Lung (tissue), 11 donors: ENCODE measurements at regions not wholly inside any gene's neighbourhood (a gene's known extent, or its start where the extent isn't known, plus 50 kb on each side); places are given as distances from the start of the nearest gene placed in this dataset.

ENCODE experiments used
- ATAC-seq: fragments of 200-7000 bp; cut with Tn5 transposase; one replicate; pipeline ENCODE4 v1.9.1; 2020; ENCODE audit warnings: moderate number of reproducible peaks; ENCODE audit not compliant: insufficient read depth, low FRiP score
- DNase-seq, 3 donors: peaks; one replicate each; pipeline ENCODE4 v3.0.0-alpha.2; 2013 to 2017
- H3K27ac ChIP-seq, 2 donors: one replicate each; pipeline ENCODE4 v1.5.1; 2013; ENCODE audit warnings: mild to moderate bottlenecking in 2 of 2, moderate library complexity in 2 of 2, control low read depth in 1 of 2, inconsistent platforms in 1 of 2, low read depth in 1 of 2, low read length in 1 of 2
- H3K27me3 ChIP-seq, 3 donors: one replicate each; pipeline ENCODE4 v1.5.1; 2013; ENCODE audit warnings: low read length in 2 of 3; ENCODE audit not compliant: control insufficient read depth in 3 of 3, insufficient read depth in 3 of 3
- H3K36me3 ChIP-seq, 4 donors: one replicate each; pipeline ENCODE4 v1.5.1; 2013; ENCODE audit warnings: low read length in 4 of 4, mild to moderate bottlenecking in 1 of 4, moderate library complexity in 1 of 4; ENCODE audit not compliant: control insufficient read depth in 4 of 4, insufficient read depth in 4 of 4
- H3K4me1 ChIP-seq, 5 donors: one replicate each; pipeline ENCODE4 v1.5.1; 2013; ENCODE audit warnings: low read length in 5 of 5, mild to moderate bottlenecking in 2 of 5, moderate library complexity in 1 of 5; ENCODE audit not compliant: control insufficient read depth in 5 of 5, insufficient read depth in 5 of 5
- H3K4me3 ChIP-seq: one replicate; pipeline ENCODE4 v1.5.1; 2013; ENCODE audit warnings: mild to moderate bottlenecking, control low read depth, moderate library complexity
- H3K9ac ChIP-seq, 2 donors: one replicate each; pipeline ENCODE4 v1.5.1; 2013; ENCODE audit warnings: low read length in 2 of 2, control low read depth in 1 of 2; ENCODE audit not compliant: insufficient read depth in 1 of 2
- H3K9me3 ChIP-seq, 4 donors: one replicate each; pipeline ENCODE4 v1.5.1; 2013; ENCODE audit warnings: low read length in 3 of 4, mild to moderate bottlenecking in 1 of 4, moderate library complexity in 1 of 4; ENCODE audit not compliant: control insufficient read depth in 4 of 4, insufficient read depth in 3 of 4
- CTCF ChIP-seq: IDR thresholded peaks from 2 replicates; pipeline ENCODE4 v1.5.1; 2012; ENCODE audit warnings: mild to moderate bottlenecking; ENCODE audit errors: control extremely low read depth, extremely low read depth
- WGBS, 2 donors: extraction: QIAGEN DNeasy Blood & Tissue Kit; methylation state at CpG; one replicate each; pipeline ENCODE4 v1.1.7; 2013; 5-methylcytosine and 5-hydroxymethylcytosine counted together
- donor health status: control.
- donor health status: control.
- donor health status: Bipolar disorder and iron deficiency.
- donor health status: healthy.
- donor health status: DM: yes; HTN: yes; CAD: no.

- peak overlapping the region in 1 of 2 donors; percentile 77 for H3K27ac ChIP-seq
- ATAC-seq (no peak), DNase-seq (no peak)
- H3K36me3 ChIP-seq, result no peaks in the 10 kb centered on the region
- H3K9me3 ChIP-seq, result no peaks in the 10 kb centered on the region
- peaks cover 0 to 9% (median 3%) of the 10 kb centered on the region in 5 donors for H3K4me1 ChIP-seq
- no peaks in the 10 kb centered on the region for H3K27me3 ChIP-seq
- TF ChIP-seq CTCF, result no peak
- no peak overlapping the region for H3K4me3 ChIP-seq
- no peak overlapping the region for H3K9ac ChIP-seq
- 67 to 80% methylated on average over 3 of the region's 3 CpGs for WGBS, 2 donors
These were observed 366.2 kb downstream of the NUP35 start for GRCh38 chr2:183490489-183490888.

- H3K27ac ChIP-seq, result peak overlapping the region in 1 of 2 donors; percentile 77
- peaks cover 0 to 9% (median 3%) of the 10 kb centered on the region in 5 donors for H3K4me1 ChIP-seq
- no peaks in the 10 kb centered on the region for H3K9me3 ChIP-seq
- no peak overlapping the region for H3K9ac ChIP-seq
- no peak overlapping the region for H3K4me3 ChIP-seq
- TF ChIP-seq CTCF, result no peak
- peak; percentile 49 to 76 (median 59) for DNase-seq
- 51 to 71% methylated on average over 2 of the region's 2 CpGs for WGBS, 2 donors
- ATAC-seq, result no peak
- H3K27me3 ChIP-seq, result no peaks in the 10 kb centered on the region
- no peaks in the 10 kb centered on the region for H3K36me3 ChIP-seq
These were observed 366.7 kb downstream of the NUP35 start for GRCh38 chr2:183490914-183491313.

GRCh38 chr2:183493040-183493439, 368.8 kb downstream of the NUP35 start:
- no peaks in the 10 kb centered on the region for H3K27me3 ChIP-seq
- ATAC-seq (no peak), DNase-seq (peak in 1 of 3 donors; percentile 6)
- H3K4me1 ChIP-seq, result peaks cover 0 to 9% (median 3%) of the 10 kb centered on the region in 5 donors
- no peak overlapping the region for H3K27ac ChIP-seq
- H3K9me3 ChIP-seq, result no peaks in the 10 kb centered on the region
- 68 to 80% methylated on average over 5 of the region's 5 CpGs for WGBS, 2 donors
- no peak overlapping the region for H3K4me3 ChIP-seq
- H3K9ac ChIP-seq, result no peak overlapping the region
- H3K36me3 ChIP-seq, result no peaks in the 10 kb centered on the region
- no peak for TF ChIP-seq CTCF

GRCh38 chr2:183495079-183495478, 370.8 kb downstream of the NUP35 start:
- no peak overlapping the region for H3K27ac ChIP-seq
- DNase-seq, result no peak
- WGBS, 2 donors, result 84 to 88% methylated on average over 2 of the region's 2 CpGs

More at GRCh38 chr2:183495079-183495478, 370.8 kb downstream of the NUP35 start:
- ATAC-seq, result no peak
- no peak overlapping the region for H3K4me3 ChIP-seq
- H3K4me1 ChIP-seq, result peaks cover 0 to 9% (median 3%) of the 10 kb centered on the region in 5 donors
- no peak overlapping the region for H3K9ac ChIP-seq
- H3K36me3 ChIP-seq, result no peaks in the 10 kb centered on the region
- no peaks in the 10 kb centered on the region for H3K9me3 ChIP-seq
- H3K27me3 ChIP-seq, result no peaks in the 10 kb centered on the region
- TF ChIP-seq CTCF, result no peak
